ENCODE measurements at regions not wholly inside any gene's neighbourhood (a gene's known extent, or its start where the extent isn't known, plus 50 kb on each side); places are given as distances from the start of the nearest gene placed in this dataset.

- no peak overlapping the region for H3K27ac ChIP-seq (ENCODE audit: low read depth in 2 of 2, low read length in 2 of 2)
- DNase-seq (no peak), FAIRE-seq (no peak)
- H3K9me3 ChIP-seq (ENCODE audit: control insufficient read depth in 2 of 3, insufficient read depth in 1 of 3, low read length in 3 of 3), result peaks cover 0 to 9% (median 4%) of the 10 kb centered on the region in 3 donors
- no peak for TF ChIP-seq CTCF (IDR thresholded peaks at IDR 0.05; ENCODE audit: borderline replicate concordance, extremely low read depth, insufficient read depth)
- intact Hi-C loops (cut with DNase I), result no loop called here
- H3K36me3 ChIP-seq (ENCODE audit: control insufficient read depth in 2 of 3, insufficient read depth in 3 of 3, low read length in 3 of 3), result no peaks in the 10 kb centered on the region
- H3K4me3 ChIP-seq (ENCODE audit: low read length in 3 of 3), result no peak overlapping the region
- no peak overlapping the region for H3K9ac ChIP-seq (ENCODE audit: low read length in 3 of 3)
- H3K27me3 ChIP-seq (ENCODE audit: control insufficient read depth, insufficient read depth, low read length), result no peaks in the 10 kb centered on the region
- peaks cover 0 to 5% (median 2%) of the 10 kb centered on the region in 3 donors for H3K4me1 ChIP-seq (ENCODE audit: control insufficient read depth in 2 of 3, insufficient read depth in 2 of 3, low read depth in 1 of 3, low read length in 3 of 3)
Measured at GRCh38 chr4:14018191-14018853, 390.8 kb upstream of the BOD1L1 start.

GRCh38 chr4:14022456-14022855 is 394.9 kb upstream of the BOD1L1 start:
- no peak for FAIRE-seq

GRCh38 chr4:14023036-14023435 is 395.5 kb upstream of the BOD1L1 start:
- DNase-seq, result no peak
- intact Hi-C loops (cut with DNase I), result no loop called here
- Histone ChIP-seq H3K27ac (ENCODE audit: low read depth in 2 of 2, low read length in 2 of 2) (no peak overlapping the region), H3K9ac (ENCODE audit: low read length in 3 of 3) (no peak overlapping the region), H3K27me3 (ENCODE audit: control insufficient read depth, insufficient read depth, low read length) (no peaks in the 10 kb centered on the region), H3K36me3 (ENCODE audit: control insufficient read depth in 2 of 3, insufficient read depth in 3 of 3, low read length in 3 of 3) (no peaks in the 10 kb centered on the region), H3K4me3 (ENCODE audit: low read length in 3 of 3) (no peak overlapping the region), H3K9me3 (ENCODE audit: control insufficient read depth in 2 of 3, insufficient read depth in 1 of 3, low read length in 3 of 3) (no peaks in the 10 kb centered on the region), H3K4me1 (ENCODE audit: control insufficient read depth in 2 of 3, insufficient read depth in 2 of 3, low read depth in 1 of 3, low read length in 3 of 3) (peaks cover 0 to 15% (median 6%) of the 10 kb centered on the region in 3 donors)
- TF ChIP-seq CTCF (IDR thresholded peaks at IDR 0.05; ENCODE audit: borderline replicate concordance, extremely low read depth, insufficient read depth), result no peak
- no peak for FAIRE-seq

More at GRCh38 chr4:14022456-14022855, 394.9 kb upstream of the BOD1L1 start:
- no peak overlapping the region for H3K4me3 ChIP-seq (ENCODE audit: low read length in 3 of 3)
- no peaks in the 10 kb centered on the region for H3K36me3 ChIP-seq (ENCODE audit: control insufficient read depth in 2 of 3, insufficient read depth in 3 of 3, low read length in 3 of 3)
- H3K27me3 ChIP-seq (ENCODE audit: control insufficient read depth, insufficient read depth, low read length), result no peaks in the 10 kb centered on the region
- no peak overlapping the region for H3K27ac ChIP-seq (ENCODE audit: low read depth in 2 of 2, low read length in 2 of 2)
- DNase-seq, result no peak
- no peaks in the 10 kb centered on the region for H3K9me3 ChIP-seq (ENCODE audit: control insufficient read depth in 2 of 3, insufficient read depth in 1 of 3, low read length in 3 of 3)
- intact Hi-C loops (cut with DNase I), result no loop called here
- TF ChIP-seq CTCF (IDR thresholded peaks at IDR 0.05; ENCODE audit: borderline replicate concordance, extremely low read depth, insufficient read depth), result no peak
- no peak overlapping the region for H3K9ac ChIP-seq (ENCODE audit: low read length in 3 of 3)
- H3K4me1 ChIP-seq (ENCODE audit: control insufficient read depth in 2 of 3, insufficient read depth in 2 of 3, low read depth in 1 of 3, low read length in 3 of 3), result peaks cover 0 to 15% (median 6%) of the 10 kb centered on the region in 3 donors
